Tibial artery (tissue), 4 donors: ENCODE measurements at regions not wholly inside any gene's neighbourhood (a gene's known extent, or its start where the extent isn't known, plus 50 kb on each side); places are given as distances from the start of the nearest gene placed in this dataset.

Experiments
- DNase-seq, 2 donors: peaks; one replicate each; pipeline ENCODE4 v3.0.0-alpha.2; 2019
- H3K27ac ChIP-seq, 2 donors: fragments of 200-600 bp; sonication (generic) in 1 of 2; 1 replicate in 1 of 2; 2 replicates in 1 of 2; pipeline ENCODE4 v1.5.1; 2018 to 2019; ENCODE audit warnings: mild to moderate bottlenecking in 1 of 2
- H3K27me3 ChIP-seq, 2 donors: fragments of 200-600 bp; sonication (generic) in 1 of 2; one replicate each; pipeline versions ENCODE4 v1.5.1 to v1.6.0; 2016 to 2019
- H3K36me3 ChIP-seq, 3 donors: fragments of 200-600 bp; sonication (generic) in 2 of 3; one replicate each; pipeline ENCODE4 v1.5.1; 2016 to 2019; ENCODE audit warnings: mild to moderate bottlenecking in 2 of 3
- H3K4me1 ChIP-seq, 4 donors: fragments of 200-600 bp; sonication (generic) in 2 of 4; 1 replicate in 3 of 4; 2 replicates in 1 of 4; pipeline ENCODE4 v1.5.1; 2016 to 2019
- H3K4me3 ChIP-seq, 2 donors: fragments of 200-600 bp; sonication (generic) in 1 of 2; 1 replicate in 1 of 2; 2 replicates in 1 of 2; pipeline ENCODE4 v1.5.1; 2018 to 2019; ENCODE audit warnings: mild to moderate bottlenecking in 2 of 2
- H3K9me3 ChIP-seq, 3 donors: fragments of 200-600 bp; sonication (generic) in 1 of 3; one replicate each; pipeline ENCODE4 v1.5.1; 2016 to 2019
- CTCF ChIP-seq, 2 experiments: fragments of 200-600 bp in 1 of 2; fragments of 450-650 bp in 1 of 2; IDR thresholded peaks; one replicate each; pipeline ENCODE4 v1.5.1; 2017 to 2019; ENCODE audit warnings: antibody characterized with exemption in 2 of 2, mild to moderate bottlenecking in 1 of 2, moderate library complexity in 1 of 2
- intact Hi-C: fragments of 100-400 bp; cut with DNase I; formaldehyde crosslinking; loops from one replicate; pipeline ENCODE4 v1.15.0; 2023; ENCODE audit warnings: low total_unique reads

DNA sequence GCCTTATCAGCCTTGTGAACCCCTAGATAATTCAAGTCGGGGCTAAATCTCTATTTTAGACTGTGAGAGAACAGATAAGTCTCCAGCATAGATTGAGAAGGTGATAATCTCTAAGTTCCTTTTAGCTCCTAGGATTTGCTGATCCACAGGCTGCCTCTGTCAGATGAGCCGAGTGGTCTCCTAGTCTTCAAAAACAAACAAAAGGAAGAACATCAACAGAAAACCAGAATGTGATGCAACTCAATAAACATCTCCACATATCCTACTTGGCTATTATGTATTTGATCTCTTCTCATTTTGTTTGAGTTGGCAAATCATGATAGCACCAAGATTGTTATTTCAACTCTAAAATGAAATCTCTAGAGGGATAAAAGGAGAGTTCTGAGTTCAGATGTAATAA lies 88.4 kb upstream of the SLC7A11 start:
- DNase-seq = no peak

DNA sequence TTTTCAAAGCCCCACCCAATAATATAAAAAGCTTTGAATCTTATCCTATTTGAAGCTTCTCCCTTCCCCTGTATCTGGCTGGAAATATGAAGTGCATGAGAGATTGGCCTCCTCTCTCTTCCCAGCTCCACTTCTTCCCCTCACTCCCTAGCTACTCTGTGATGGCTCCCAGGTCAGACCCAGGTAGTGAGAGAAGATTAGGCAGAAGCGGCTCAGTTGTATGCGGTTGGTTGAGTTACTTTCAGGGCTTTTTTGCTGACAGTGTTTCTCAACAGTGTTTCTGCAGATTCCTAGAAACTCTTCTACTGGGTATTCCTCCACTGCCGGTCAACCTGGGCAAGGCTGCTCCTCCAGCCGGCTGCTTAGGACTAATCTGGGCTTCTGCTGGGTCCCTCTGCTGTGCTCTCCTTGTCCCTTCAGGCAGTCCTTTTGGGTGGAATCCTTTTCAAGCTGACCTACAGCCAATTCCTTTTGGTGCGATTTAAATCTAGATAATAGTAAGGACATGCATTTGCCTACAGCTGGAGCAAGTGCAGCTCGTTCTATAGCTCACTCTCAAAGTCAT lies 87.4 kb upstream of the SLC7A11 start:
- no peaks in the 10 kb centered on the region for H3K4me1 ChIP-seq
- H3K4me3 ChIP-seq = no peak overlapping the region
- intact Hi-C loops = no loop called here
- H3K27me3 ChIP-seq = no peaks in the 10 kb centered on the region
- no peak for TF ChIP-seq CTCF (IDR thresholded peaks at IDR 0.05)
- H3K36me3 ChIP-seq = no peaks in the 10 kb centered on the region
- H3K27ac ChIP-seq = no peak overlapping the region
- no peaks in the 10 kb centered on the region for H3K9me3 ChIP-seq
- DNase-seq = no peak

More for the DNA sequence above, 88.4 kb upstream of the SLC7A11 start:
- Histone ChIP-seq H3K36me3 (no peaks in the 10 kb centered on the region), H3K27me3 (no peaks in the 10 kb centered on the region), H3K9me3 (no peaks in the 10 kb centered on the region), H3K4me1 (no peaks in the 10 kb centered on the region), H3K4me3 (no peak overlapping the region), H3K27ac (no peak overlapping the region)
- no peak for TF ChIP-seq CTCF (IDR thresholded peaks at IDR 0.05)
- intact Hi-C loops = no loop called here

DNA sequence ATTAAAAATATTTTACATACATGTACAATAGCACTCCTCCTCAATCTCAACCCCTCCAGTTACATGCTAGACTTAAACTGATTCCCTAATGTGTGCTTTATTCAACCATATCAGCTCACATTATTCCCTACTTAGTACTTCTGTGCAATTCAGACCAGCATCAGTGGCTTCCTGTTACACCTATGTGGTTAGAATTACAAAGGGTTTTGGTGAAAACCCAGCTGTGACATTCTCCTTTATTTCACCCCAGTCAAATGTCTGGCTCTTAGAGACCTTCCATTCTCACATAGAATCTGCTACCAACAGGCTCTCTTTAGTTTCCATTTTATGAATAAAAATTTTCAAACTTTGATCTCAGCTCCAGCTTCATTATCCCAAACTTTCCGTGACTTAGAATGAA lies 85.2 kb upstream of the SLC7A11 start:
- intact Hi-C loops = no loop called here
- no peak for DNase-seq

GRCh38 chr4:138320831-138321230 lies 78.7 kb upstream of the SLC7A11 start:
- intact Hi-C loops = no loop called here
- Histone ChIP-seq H3K4me3 (no peak overlapping the region), H3K9me3 (no peaks in the 10 kb centered on the region), H3K27me3 (no peaks in the 10 kb centered on the region), H3K27ac (no peak overlapping the region), H3K36me3 (no peaks in the 10 kb centered on the region), H3K4me1 (no peaks in the 10 kb centered on the region)
- no peak for DNase-seq
- no peak for TF ChIP-seq CTCF (IDR thresholded peaks at IDR 0.05)

More for the DNA sequence above, 85.2 kb upstream of the SLC7A11 start:
- no peaks in the 10 kb centered on the region for H3K27me3 ChIP-seq
- H3K36me3 ChIP-seq = no peaks in the 10 kb centered on the region
- H3K4me1 ChIP-seq = no peaks in the 10 kb centered on the region
- no peaks in the 10 kb centered on the region for H3K9me3 ChIP-seq
- H3K4me3 ChIP-seq = no peak overlapping the region
- no peak for TF ChIP-seq CTCF (IDR thresholded peaks at IDR 0.05)
- H3K27ac ChIP-seq = no peak overlapping the region

DNA sequence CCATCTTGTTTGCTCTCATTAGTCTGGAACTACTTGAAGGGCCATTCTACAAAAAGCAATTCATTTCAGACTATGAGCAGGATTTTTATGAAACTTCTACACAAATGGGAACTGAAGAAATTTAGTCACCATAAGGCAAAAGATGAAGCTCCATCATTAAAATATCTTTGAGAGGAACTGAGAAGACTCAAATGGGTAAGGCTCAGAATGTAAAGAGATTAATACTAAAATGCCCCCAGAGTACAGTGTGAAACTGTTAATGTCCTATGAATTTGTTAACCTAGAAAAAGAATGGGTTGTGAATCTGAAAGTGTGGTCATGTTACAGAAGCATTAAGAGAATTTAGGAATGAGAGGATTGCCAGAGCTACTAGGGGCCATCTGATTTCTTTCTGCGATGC lies 77.9 kb upstream of the SLC7A11 start:
- Histone ChIP-seq H3K27ac (no peak overlapping the region), H3K9me3 (no peaks in the 10 kb centered on the region), H3K4me1 (no peaks in the 10 kb centered on the region), H3K27me3 (no peaks in the 10 kb centered on the region), H3K4me3 (no peak overlapping the region), H3K36me3 (no peaks in the 10 kb centered on the region)
- TF ChIP-seq CTCF (IDR thresholded peaks at IDR 0.05) = no peak
- no peak for DNase-seq
- intact Hi-C loops = no loop called here
